Natural killer cell (primary cell): ENCODE measurements at regions not wholly inside any gene's neighbourhood (a gene's known extent, or its start where the extent isn't known, plus 50 kb on each side); places are given as distances from the start of the nearest gene placed in this dataset.

Experiments
- ATAC-seq, 3 donors: fragments of 150-1000 bp in 2 of 3; fragments of 200-7000 bp in 1 of 3; cut with Tn5 transposase; 1 replicate in 1 of 3; 2 replicates in 2 of 3; pipeline ENCODE4 v1.10.0; 2021; ENCODE audit warnings: mild to moderate bottlenecking in 2 of 3, moderate library complexity in 2 of 3
- DNase-seq, 2 donors: peaks; one replicate each; pipeline versions ENCODE4 v3.0.0 to v3.0.0-alpha.2; 2013 to 2021; ENCODE audit warnings: mixed read lengths in 1 of 2
- H3K27ac ChIP-seq: one replicate; pipeline ENCODE4 v1.5.1; 2013; ENCODE audit warnings: mild to moderate bottlenecking, low read length
- H3K27me3 ChIP-seq: one replicate; pipeline ENCODE4 v1.6.1; 2013; ENCODE audit warnings: low read length; ENCODE audit not compliant: control insufficient read depth, insufficient read depth
- H3K36me3 ChIP-seq: one replicate; pipeline ENCODE4 v1.6.1; 2013; ENCODE audit warnings: low read length; ENCODE audit not compliant: control insufficient read depth, insufficient read depth
- H3K4me1 ChIP-seq: one replicate; pipeline ENCODE4 v1.6.1; 2013; ENCODE audit warnings: low read length; ENCODE audit not compliant: control insufficient read depth, insufficient read depth
- H3K4me3 ChIP-seq: one replicate; pipeline ENCODE4 v1.5.1; 2013; ENCODE audit warnings: low read length
- H3K9me3 ChIP-seq: one replicate; pipeline ENCODE4 v1.6.1; 2013; ENCODE audit warnings: low read length; ENCODE audit not compliant: control insufficient read depth, insufficient read depth
- H3K27ac Mint-ChIP-seq, 2 donors: one replicate each; pipeline ENCODE4 v1.8.0; 2022; ENCODE audit warnings: mild to moderate bottlenecking in 2 of 2, mixed read lengths in 2 of 2, moderate library complexity in 1 of 2
- H3K27me3 Mint-ChIP-seq, 2 donors: one replicate each; pipeline ENCODE4 v1.8.0; 2022; ENCODE audit warnings: low read depth in 2 of 2, mixed read lengths in 2 of 2
- H3K36me3 Mint-ChIP-seq: one replicate; pipeline ENCODE4 v1.8.0; 2022; ENCODE audit warnings: mixed read lengths
- H3K4me1 Mint-ChIP-seq, 2 donors: one replicate each; pipeline ENCODE4 v1.8.0; 2022; ENCODE audit warnings: mixed read lengths in 2 of 2
- H3K4me3 Mint-ChIP-seq: one replicate; pipeline ENCODE4 v1.8.0; 2022; ENCODE audit warnings: mild to moderate bottlenecking, moderate library complexity, mixed read lengths
- H3K9me3 Mint-ChIP-seq, 2 donors: one replicate each; pipeline ENCODE4 v1.8.0; 2022; ENCODE audit warnings: mixed read lengths in 2 of 2
- WGBS: methylation state at CpG from one replicate; pipeline ENCODE4 v1.1.7; 2013; ENCODE audit warnings: missing lambda C conversion rate; ENCODE audit not compliant: insufficient coverage; 5-methylcytosine and 5-hydroxymethylcytosine counted together
- intact Hi-C: fragments of 100-400 bp; cut with micrococcal nuclease; formaldehyde crosslinking; loops from one replicate; pipeline ENCODE4 v1.14.2; 2022
- TF ChIP-seq, protein P1 (sequence below): fragments of 200-600 bp; IDR thresholded peaks from one replicate; pipeline ENCODE4 v1.8.0; 2022; ENCODE audit warnings: antibody characterized with exemption

DNA sequence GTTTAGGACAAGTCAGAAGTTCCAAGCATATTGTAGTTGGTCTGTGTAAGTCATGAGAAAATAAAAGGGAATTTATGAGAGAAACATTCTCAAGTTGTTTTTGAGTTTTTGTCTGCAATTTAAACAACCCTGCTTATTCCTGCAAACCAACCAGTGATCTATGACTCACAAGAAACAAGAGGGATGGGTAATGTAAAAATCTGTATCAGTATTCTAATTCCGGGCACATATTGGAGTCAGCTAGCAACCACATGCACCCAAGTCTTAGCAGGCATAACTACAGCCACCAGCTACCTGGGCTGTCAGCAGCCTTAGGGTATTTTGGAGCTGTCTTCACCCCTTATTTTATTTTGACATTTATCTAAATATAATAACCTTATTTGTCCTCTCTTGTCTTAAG is 128.7 kb upstream of the APC start:
- Histone ChIP-seq H3K4me3 (no peak overlapping the region), H3K4me1 (no peaks in the 10 kb centered on the region), H3K27me3 (no peaks in the 10 kb centered on the region), H3K27ac (no peak overlapping the region), H3K36me3 (no peaks in the 10 kb centered on the region), H3K9me3 (no peaks in the 10 kb centered on the region)
- Mint-ChIP-seq H3K36me3 (no peaks in the 10 kb centered on the region), H3K4me3 (no peak overlapping the region), H3K9me3 (no peaks in the 10 kb centered on the region), H3K27me3 (peaks cover 5 to 14% of the 10 kb centered on the region in 2 donors), H3K27ac (no peak overlapping the region), H3K4me1 (peaks cover 0 to 9% of the 10 kb centered on the region in 2 donors)
- ATAC-seq: no peak
- TF ChIP-seq, protein P1, sequence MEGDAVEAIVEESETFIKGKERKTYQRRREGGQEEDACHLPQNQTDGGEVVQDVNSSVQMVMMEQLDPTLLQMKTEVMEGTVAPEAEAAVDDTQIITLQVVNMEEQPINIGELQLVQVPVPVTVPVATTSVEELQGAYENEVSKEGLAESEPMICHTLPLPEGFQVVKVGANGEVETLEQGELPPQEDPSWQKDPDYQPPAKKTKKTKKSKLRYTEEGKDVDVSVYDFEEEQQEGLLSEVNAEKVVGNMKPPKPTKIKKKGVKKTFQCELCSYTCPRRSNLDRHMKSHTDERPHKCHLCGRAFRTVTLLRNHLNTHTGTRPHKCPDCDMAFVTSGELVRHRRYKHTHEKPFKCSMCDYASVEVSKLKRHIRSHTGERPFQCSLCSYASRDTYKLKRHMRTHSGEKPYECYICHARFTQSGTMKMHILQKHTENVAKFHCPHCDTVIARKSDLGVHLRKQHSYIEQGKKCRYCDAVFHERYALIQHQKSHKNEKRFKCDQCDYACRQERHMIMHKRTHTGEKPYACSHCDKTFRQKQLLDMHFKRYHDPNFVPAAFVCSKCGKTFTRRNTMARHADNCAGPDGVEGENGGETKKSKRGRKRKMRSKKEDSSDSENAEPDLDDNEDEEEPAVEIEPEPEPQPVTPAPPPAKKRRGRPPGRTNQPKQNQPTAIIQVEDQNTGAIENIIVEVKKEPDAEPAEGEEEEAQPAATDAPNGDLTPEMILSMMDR: no peak
- WGBS: no CpG with 5 or more reads among the region's 1 CpG
- no peak for DNase-seq
- intact Hi-C loops: no loop called here

DNA sequence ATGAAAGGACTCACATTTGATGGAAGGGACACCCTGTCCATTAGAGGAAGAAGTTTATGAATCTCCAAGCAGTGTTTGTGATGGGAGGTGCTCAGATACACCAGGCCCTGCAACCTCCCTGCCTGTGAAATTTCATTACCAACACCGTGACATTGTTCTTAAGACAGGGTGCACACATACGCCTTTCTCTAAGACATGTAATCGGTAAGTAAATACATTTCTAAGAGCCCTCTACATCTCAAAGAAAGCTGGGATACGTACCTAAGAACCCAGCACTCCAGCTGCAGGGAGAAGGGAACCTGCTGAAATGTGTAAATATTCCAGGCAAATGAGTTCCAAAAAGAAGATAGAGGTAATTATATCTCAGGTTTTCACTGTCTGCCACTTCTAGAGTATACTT is 125.0 kb upstream of the APC start:
- Histone ChIP-seq H3K9me3 (no peaks in the 10 kb centered on the region), H3K27me3 (no peaks in the 10 kb centered on the region), H3K4me3 (no peak overlapping the region), H3K36me3 (no peaks in the 10 kb centered on the region), H3K4me1 (no peaks in the 10 kb centered on the region), H3K27ac (no peak overlapping the region)
- TF ChIP-seq, protein P1: no peak
- no peaks in the 10 kb centered on the region for H3K9me3 Mint-ChIP-seq
- H3K4me3 Mint-ChIP-seq: no peak overlapping the region
- WGBS: 95% methylated on average over 4 of the region's 4 CpGs
- DNase-seq (no peak), ATAC-seq (no peak)
- H3K36me3 Mint-ChIP-seq: no peaks in the 10 kb centered on the region
- no peak overlapping the region for H3K27ac Mint-ChIP-seq
- H3K27me3 Mint-ChIP-seq: peaks cover 0 to 13% of the 10 kb centered on the region in 2 donors
- intact Hi-C loops: no loop called here
- H3K4me1 Mint-ChIP-seq: peaks cover 0 to 3% of the 10 kb centered on the region in 2 donors

DNA sequence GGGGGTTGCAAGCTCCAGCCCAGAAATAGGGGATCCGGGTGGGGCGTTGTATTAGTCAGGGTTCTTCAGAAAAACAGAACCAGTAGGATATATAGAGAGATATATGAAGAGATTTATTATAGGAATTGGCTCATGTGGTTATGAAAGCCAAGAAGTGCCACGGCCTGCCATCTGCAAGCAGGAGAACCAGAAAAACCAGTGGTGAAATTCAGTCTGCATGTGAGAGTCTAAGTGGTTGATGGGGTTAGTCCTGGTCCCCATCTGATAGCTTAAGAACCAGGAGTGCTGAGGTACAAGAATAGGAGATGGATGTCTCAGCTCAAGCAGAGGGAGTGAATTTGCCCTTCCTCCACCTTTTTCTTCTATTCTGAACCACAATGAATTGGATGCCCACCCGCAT is 123.4 kb upstream of the APC start:
- Mint-ChIP-seq H3K27ac (no peak overlapping the region), H3K4me3 (no peak overlapping the region), H3K27me3 (peaks cover 0 to 7% of the 10 kb centered on the region in 2 donors), H3K9me3 (no peaks in the 10 kb centered on the region), H3K4me1 (peaks cover 0 to 3% of the 10 kb centered on the region in 2 donors), H3K36me3 (no peaks in the 10 kb centered on the region)
- Histone ChIP-seq H3K27ac (no peak overlapping the region), H3K9me3 (no peaks in the 10 kb centered on the region), H3K27me3 (no peaks in the 10 kb centered on the region), H3K4me1 (no peaks in the 10 kb centered on the region), H3K36me3 (no peaks in the 10 kb centered on the region), H3K4me3 (no peak overlapping the region)
- intact Hi-C loops: no loop called here
- ATAC-seq (no peak), DNase-seq (no peak)
- 89% methylated on average over 3 of the region's 4 CpGs for WGBS
- TF ChIP-seq, protein P1: no peak

DNA sequence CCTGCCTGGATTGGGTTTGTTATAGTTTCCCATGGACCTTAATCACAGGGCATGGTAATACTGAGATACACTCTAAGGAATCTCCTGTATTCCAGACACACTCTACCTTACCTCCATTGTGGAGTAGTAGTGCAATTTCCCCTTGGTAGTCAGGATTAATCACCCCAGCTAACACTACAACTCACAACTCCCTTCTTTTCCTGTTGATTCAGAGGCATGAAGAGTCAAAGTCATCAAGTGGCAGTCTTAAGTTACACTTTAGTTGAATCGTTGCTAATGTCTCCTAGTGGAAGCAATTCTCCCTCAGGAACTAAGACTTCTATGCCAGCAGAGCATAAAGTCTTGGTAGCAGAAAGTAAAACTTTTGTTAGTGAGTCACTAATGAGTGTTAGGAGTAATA is 122.7 kb upstream of the APC start:
- no peak overlapping the region for H3K27ac ChIP-seq
- no peaks in the 10 kb centered on the region for H3K36me3 ChIP-seq
- no peaks in the 10 kb centered on the region for H3K36me3 Mint-ChIP-seq
- TF ChIP-seq, protein P1: no peak
- H3K9me3 ChIP-seq: no peaks in the 10 kb centered on the region
- H3K4me3 Mint-ChIP-seq: no peak overlapping the region
- no peaks in the 10 kb centered on the region for H3K27me3 ChIP-seq
- H3K4me3 ChIP-seq: no peak overlapping the region
- H3K4me1 Mint-ChIP-seq: peaks cover 0 to 3% of the 10 kb centered on the region in 2 donors
- ATAC-seq (no peak), DNase-seq (no peak)
- intact Hi-C loops: no loop called here
- H3K27me3 Mint-ChIP-seq: peaks cover 0 to 7% of the 10 kb centered on the region in 2 donors
- no peaks in the 10 kb centered on the region for H3K9me3 Mint-ChIP-seq
- H3K27ac Mint-ChIP-seq: no peak overlapping the region
- 53% methylated on average over 1 of the region's 1 CpG for WGBS
- no peaks in the 10 kb centered on the region for H3K4me1 ChIP-seq
